ENCODE measurements at regions not wholly inside any gene's neighbourhood (a gene's known extent, or its start where the extent isn't known, plus 50 kb on each side); places are given as distances from the start of the nearest gene placed in this dataset.

DNA sequence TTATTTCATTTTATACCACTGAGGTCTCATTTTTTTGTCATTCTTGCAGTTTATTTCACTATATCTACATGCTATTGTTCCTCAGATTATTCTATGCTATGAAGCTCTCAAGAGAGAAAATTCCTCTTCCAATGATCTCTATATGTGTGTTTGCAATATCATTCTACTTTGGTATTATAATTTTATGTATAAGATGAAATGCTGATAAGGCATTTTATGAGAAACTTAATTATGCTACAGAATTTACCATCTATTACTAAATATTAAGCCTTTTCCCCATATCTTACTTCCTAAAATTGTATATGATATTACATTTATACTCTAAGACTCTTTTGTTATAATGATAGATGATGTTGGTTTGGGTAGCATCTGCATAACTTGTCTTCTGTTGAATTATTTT lies 765.5 kb downstream of the KCNJ2 start:
- ATAC-seq: no peak
- no peaks in the 10 kb centered on the region for H3K9me3 ChIP-seq
- no peak for FAIRE-seq
- DNase-seq (ENCODE audit: low read depth in 1 of 2, low spot score in 1 of 2): no peak
- ChIA-PET CTCF (no interaction called here), POLR2A (no interaction called here)
- no peak overlapping the region for H3K27ac ChIP-seq
- H3K4me3 ChIP-seq: no peak overlapping the region
- H3K4me1 ChIP-seq: no peaks in the 10 kb centered on the region
- H3K4me2 ChIP-seq: no peak overlapping the region
- TF ChIP-seq, protein P1, sequence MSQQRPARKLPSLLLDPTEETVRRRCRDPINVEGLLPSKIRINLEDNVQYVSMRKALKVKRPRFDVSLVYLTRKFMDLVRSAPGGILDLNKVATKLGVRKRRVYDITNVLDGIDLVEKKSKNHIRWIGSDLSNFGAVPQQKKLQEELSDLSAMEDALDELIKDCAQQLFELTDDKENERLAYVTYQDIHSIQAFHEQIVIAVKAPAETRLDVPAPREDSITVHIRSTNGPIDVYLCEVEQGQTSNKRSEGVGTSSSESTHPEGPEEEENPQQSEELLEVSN (IDR thresholded peaks at IDR 0.05; ENCODE audit: borderline replicate concordance, low read depth): no peak
- TF ChIP-seq, protein P2, sequence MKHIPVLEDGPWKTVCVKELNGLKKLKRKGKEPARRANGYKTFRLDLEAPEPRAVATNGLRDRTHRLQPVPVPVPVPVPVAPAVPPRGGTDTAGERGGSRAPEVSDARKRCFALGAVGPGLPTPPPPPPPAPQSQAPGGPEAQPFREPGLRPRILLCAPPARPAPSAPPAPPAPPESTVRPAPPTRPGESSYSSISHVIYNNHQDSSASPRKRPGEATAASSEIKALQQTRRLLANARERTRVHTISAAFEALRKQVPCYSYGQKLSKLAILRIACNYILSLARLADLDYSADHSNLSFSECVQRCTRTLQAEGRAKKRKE (CRISPR knock-in tag; IDR thresholded peaks at IDR 0.05; ENCODE audit: low read depth): no peak
- no peak for TF ChIP-seq FOSL2 (IDR thresholded peaks at IDR 0.05)
- TF ChIP-seq FOSL2 (CRISPR knock-in tag; IDR thresholded peaks at IDR 0.05): no peak
- TF ChIP-seq ZNF302 (CRISPR knock-in tag; IDR thresholded peaks at IDR 0.05): no peak
- TF ChIP-seq MAFK (IDR thresholded peaks at IDR 0.05; ENCODE audit: partially characterized antibody): peak; percentile 92

DNA sequence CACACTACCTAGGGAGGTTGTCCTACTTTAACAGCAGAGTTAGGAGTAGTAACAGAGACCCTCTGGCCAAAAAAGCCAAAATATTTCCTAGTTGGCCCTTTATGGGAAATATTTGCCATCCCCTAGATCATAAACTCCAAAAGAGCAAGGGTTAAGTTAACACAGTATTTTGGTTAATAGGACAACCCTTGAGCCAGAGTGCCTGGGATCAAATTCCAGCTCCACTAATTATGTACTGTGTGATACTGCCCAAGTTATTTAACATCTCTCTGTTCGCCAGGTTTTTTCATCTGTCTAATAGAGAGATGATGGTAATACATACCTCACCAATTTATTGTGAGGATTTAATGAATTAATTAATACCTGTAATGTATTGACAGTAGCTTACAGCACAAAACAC lies 767.4 kb downstream of the KCNJ2 start:
- 73% methylated on average over 1 of the region's 1 CpG for WGBS (ENCODE audit: missing lambda C conversion rate)
- no peaks in the 10 kb centered on the region for H3K4me1 ChIP-seq
- no peak overlapping the region for H3K4me3 ChIP-seq
- ATAC-seq: no peak
- POLR2A ChIA-PET: no interaction called here
- H3K4me2 ChIP-seq: no peak overlapping the region
- CTCF ChIA-PET: no interaction called here
- no peak overlapping the region for H3K27ac ChIP-seq
- TF ChIP-seq PHF8 (IDR thresholded peaks at IDR 0.05; ENCODE audit: borderline replicate concordance, low read depth): no peak
- no peak for TF ChIP-seq MYC (IDR thresholded peaks at IDR 0.05; ENCODE audit: borderline replicate concordance, low read length)
- no peak for TF ChIP-seq RNF2 (IDR thresholded peaks at IDR 0.05; ENCODE audit: borderline replicate concordance, low read depth)
- no peak for TF ChIP-seq GATA3 (IDR thresholded peaks at IDR 0.05; ENCODE audit: borderline replicate concordance)
- TF ChIP-seq ZSCAN20 (CRISPR knock-in tag; IDR thresholded peaks at IDR 0.05): no peak
- FAIRE-seq: no peak
- no peaks in the 10 kb centered on the region for H3K9me3 ChIP-seq
- no peak for DNase-seq (ENCODE audit: low read depth in 1 of 2, low spot score in 1 of 2)

DNA sequence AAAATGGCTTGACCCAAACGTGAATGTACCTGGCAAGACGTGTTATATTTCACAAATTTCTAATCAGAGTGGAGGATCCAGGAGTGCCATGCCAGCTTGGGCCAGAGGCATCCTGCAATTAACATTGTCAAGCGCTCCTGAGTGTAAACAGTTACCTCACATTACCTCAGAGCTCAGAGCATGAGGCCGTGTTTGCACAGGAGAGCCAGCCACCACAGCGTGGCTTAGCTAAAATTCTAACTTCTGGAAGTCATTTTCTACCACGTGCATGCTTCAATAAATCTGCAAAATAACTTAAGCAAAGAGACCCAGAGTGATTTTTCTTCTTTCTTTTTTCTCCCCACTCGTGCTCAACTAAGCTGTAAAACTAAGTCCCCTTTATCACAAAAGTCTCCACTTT lies 769.0 kb downstream of the KCNJ2 start:
- ChIA-PET CTCF (no interaction called here), POLR2A (no interaction called here)
- Histone ChIP-seq H3K4me3 (no peak overlapping the region), H3K9me3 (no peaks in the 10 kb centered on the region), H3K4me1 (no peaks in the 10 kb centered on the region), H3K27ac (no peak overlapping the region), H3K4me2 (no peak overlapping the region)
- ATAC-seq (no peak), FAIRE-seq (no peak), DNase-seq (ENCODE audit: low read depth in 1 of 2, low spot score in 1 of 2) (no peak)
- TF ChIP-seq CHD4 (IDR thresholded peaks at IDR 0.05; ENCODE audit: borderline replicate concordance): no peak
- TF ChIP-seq RARB (CRISPR knock-in tag; IDR thresholded peaks at IDR 0.05): no peak
- no peak for TF ChIP-seq ZNF302 (CRISPR knock-in tag; IDR thresholded peaks at IDR 0.05)
- TF ChIP-seq, protein P3, sequence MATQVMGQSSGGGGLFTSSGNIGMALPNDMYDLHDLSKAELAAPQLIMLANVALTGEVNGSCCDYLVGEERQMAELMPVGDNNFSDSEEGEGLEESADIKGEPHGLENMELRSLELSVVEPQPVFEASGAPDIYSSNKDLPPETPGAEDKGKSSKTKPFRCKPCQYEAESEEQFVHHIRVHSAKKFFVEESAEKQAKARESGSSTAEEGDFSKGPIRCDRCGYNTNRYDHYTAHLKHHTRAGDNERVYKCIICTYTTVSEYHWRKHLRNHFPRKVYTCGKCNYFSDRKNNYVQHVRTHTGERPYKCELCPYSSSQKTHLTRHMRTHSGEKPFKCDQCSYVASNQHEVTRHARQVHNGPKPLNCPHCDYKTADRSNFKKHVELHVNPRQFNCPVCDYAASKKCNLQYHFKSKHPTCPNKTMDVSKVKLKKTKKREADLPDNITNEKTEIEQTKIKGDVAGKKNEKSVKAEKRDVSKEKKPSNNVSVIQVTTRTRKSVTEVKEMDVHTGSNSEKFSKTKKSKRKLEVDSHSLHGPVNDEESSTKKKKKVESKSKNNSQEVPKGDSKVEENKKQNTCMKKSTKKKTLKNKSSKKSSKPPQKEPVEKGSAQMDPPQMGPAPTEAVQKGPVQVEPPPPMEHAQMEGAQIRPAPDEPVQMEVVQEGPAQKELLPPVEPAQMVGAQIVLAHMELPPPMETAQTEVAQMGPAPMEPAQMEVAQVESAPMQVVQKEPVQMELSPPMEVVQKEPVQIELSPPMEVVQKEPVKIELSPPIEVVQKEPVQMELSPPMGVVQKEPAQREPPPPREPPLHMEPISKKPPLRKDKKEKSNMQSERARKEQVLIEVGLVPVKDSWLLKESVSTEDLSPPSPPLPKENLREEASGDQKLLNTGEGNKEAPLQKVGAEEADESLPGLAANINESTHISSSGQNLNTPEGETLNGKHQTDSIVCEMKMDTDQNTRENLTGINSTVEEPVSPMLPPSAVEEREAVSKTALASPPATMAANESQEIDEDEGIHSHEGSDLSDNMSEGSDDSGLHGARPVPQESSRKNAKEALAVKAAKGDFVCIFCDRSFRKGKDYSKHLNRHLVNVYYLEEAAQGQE (IDR thresholded peaks at IDR 0.05): no peak
- TF ChIP-seq BHLHE40 (IDR thresholded peaks at IDR 0.05; ENCODE audit: low read depth, low read length): no peak
- no peak for TF ChIP-seq EHF (CRISPR knock-in tag; IDR thresholded peaks at IDR 0.05)
- TF ChIP-seq MYC (IDR thresholded peaks at IDR 0.05; ENCODE audit: borderline replicate concordance, low read length): no peak
- no peak for TF ChIP-seq NFE2L2 (conservative IDR thresholded peaks at IDR 0.05; ENCODE audit: low read length)
- TF ChIP-seq ZFP36 (IDR thresholded peaks at IDR 0.05; ENCODE audit: borderline replicate concordance, partially characterized antibody): no peak
- TF ChIP-seq, protein P4, sequence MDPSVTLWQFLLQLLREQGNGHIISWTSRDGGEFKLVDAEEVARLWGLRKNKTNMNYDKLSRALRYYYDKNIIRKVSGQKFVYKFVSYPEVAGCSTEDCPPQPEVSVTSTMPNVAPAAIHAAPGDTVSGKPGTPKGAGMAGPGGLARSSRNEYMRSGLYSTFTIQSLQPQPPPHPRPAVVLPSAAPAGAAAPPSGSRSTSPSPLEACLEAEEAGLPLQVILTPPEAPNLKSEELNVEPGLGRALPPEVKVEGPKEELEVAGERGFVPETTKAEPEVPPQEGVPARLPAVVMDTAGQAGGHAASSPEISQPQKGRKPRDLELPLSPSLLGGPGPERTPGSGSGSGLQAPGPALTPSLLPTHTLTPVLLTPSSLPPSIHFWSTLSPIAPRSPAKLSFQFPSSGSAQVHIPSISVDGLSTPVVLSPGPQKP (IDR thresholded peaks at IDR 0.05; ENCODE audit: low read depth, low read length): no peak
- TF ChIP-seq JUN (IDR thresholded peaks at IDR 0.05): no peak
- TF ChIP-seq TP53 (CRISPR knock-in tag; IDR thresholded peaks at IDR 0.05): no peak
- no peak for TF ChIP-seq CBX2 (IDR thresholded peaks at IDR 0.05; ENCODE audit: borderline replicate concordance, low read depth)
- 19% methylated on average over 7 of the region's 7 CpGs for WGBS (ENCODE audit: missing lambda C conversion rate)
